Erythroblast (primary cell): ENCODE measurements at regions not wholly inside any gene's neighbourhood (a gene's known extent, or its start where the extent isn't known, plus 50 kb on each side); places are given as distances from the start of the nearest gene placed in this dataset.

Experiments
- GATA1 ChIP-seq: IDR thresholded peaks from 2 replicates; pipeline ENCODE4 v1.6.1; 2011; ENCODE audit warnings: low read depth, mild to moderate bottlenecking, control low read depth, low read length, moderate library complexity
- POLR2A ChIP-seq: IDR thresholded peaks from 2 replicates; pipeline ENCODE4 v1.6.1; 2011; ENCODE audit warnings: mild to moderate bottlenecking, low read length

GRCh38 chr22:48320048-48320682 is 1507.5 kb downstream of the BRD1 start:
- TF ChIP-seq POLR2A (no peak), GATA1 (no peak)
